Omental fat pad (tissue), 3 donors: ENCODE measurements at regions not wholly inside any gene's neighbourhood (a gene's known extent, or its start where the extent isn't known, plus 50 kb on each side); places are given as distances from the start of the nearest gene placed in this dataset.

Source experiments
- ATAC-seq: fragments of 150-250 bp; one replicate; pipeline ENCODE4 v1.9.1; 2016; ENCODE audit warnings: mild to moderate bottlenecking, moderate library complexity; ENCODE audit not compliant: low FRiP score
- DNase-seq: peaks from one replicate; pipeline ENCODE4 v3.0.0-alpha.2; 2019; ENCODE audit warnings: low spot score
- TF ChIP-seq, protein P1 (sequence below), 3 donors: fragments of 450-650 bp; IDR thresholded peaks; one replicate each; pipeline ENCODE4 v1.5.1; 2016 to 2017; ENCODE audit warnings: antibody characterized with exemption in 3 of 3, mild to moderate bottlenecking in 3 of 3, moderate library complexity in 2 of 3

GRCh38 chr4:115249808-115250207 lies 136.4 kb upstream of the NDST4 start:
- no peak for ATAC-seq
- TF ChIP-seq, protein P1, sequence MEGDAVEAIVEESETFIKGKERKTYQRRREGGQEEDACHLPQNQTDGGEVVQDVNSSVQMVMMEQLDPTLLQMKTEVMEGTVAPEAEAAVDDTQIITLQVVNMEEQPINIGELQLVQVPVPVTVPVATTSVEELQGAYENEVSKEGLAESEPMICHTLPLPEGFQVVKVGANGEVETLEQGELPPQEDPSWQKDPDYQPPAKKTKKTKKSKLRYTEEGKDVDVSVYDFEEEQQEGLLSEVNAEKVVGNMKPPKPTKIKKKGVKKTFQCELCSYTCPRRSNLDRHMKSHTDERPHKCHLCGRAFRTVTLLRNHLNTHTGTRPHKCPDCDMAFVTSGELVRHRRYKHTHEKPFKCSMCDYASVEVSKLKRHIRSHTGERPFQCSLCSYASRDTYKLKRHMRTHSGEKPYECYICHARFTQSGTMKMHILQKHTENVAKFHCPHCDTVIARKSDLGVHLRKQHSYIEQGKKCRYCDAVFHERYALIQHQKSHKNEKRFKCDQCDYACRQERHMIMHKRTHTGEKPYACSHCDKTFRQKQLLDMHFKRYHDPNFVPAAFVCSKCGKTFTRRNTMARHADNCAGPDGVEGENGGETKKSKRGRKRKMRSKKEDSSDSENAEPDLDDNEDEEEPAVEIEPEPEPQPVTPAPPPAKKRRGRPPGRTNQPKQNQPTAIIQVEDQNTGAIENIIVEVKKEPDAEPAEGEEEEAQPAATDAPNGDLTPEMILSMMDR (IDR thresholded peaks at IDR 0.05) = no peak
- no peak for DNase-seq

GRCh38 chr4:115234405-115235093 lies 121.1 kb upstream of the NDST4 start:
- ATAC-seq (no peak), DNase-seq (no peak)
- TF ChIP-seq, protein P1 (IDR thresholded peaks at IDR 0.05) = no peak

DNA sequence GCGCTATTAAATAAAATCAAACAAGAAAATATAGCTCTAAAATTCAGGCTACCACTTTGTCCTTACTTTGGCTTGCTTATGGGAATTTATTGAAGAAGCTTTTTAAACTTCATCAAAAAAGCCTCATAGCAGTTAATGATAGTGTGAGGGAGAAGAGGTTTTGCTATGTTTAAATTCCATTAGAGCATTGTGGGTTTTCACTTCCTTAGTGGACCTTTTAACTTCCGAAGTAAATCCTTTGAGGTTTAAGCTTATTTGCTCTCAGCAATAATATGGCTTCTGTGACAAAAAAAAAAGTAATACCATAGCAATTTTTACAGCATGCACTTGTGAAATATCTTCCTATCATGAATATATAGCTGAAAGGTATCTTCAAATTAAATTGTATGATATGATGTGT lies 120.2 kb upstream of the NDST4 start:
- DNase-seq (no peak), ATAC-seq (no peak)
- TF ChIP-seq, protein P1 (IDR thresholded peaks at IDR 0.05) = no peak

GRCh38 chr4:115229873-115230272 lies 116.5 kb upstream of the NDST4 start:
- no peak for DNase-seq
- no peak for ATAC-seq
- TF ChIP-seq, protein P1 (IDR thresholded peaks at IDR 0.05) = no peak

- no peak for DNase-seq
- no peak for ATAC-seq
- TF ChIP-seq, protein P1 (IDR thresholded peaks at IDR 0.05) = no peak
These were observed 115.4 kb upstream of the NDST4 start for GRCh38 chr4:115228851-115229250.

GRCh38 chr4:115222061-115222460 lies 108.6 kb upstream of the NDST4 start:
- TF ChIP-seq, protein P1 (IDR thresholded peaks at IDR 0.05) = no peak
- no peak for ATAC-seq
- DNase-seq = no peak

DNA sequence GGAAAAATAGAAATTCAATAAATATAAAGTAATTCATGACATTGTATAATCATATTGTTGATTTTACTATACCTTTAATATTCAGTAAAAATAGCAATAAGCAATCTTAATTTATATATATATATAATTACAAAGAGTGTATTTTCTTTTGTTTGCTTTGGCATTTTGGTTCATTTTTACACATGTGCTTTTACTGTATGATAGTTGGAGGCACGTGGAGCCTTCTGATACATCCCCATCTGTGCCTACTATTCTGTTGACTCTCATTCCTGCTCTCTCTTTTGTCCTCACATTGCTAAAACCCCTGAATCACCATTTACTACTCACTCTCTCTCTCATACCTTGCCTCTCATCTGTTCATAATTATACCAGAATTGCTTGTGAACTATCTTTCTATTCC lies 106.4 kb upstream of the NDST4 start:
- TF ChIP-seq, protein P1 (IDR thresholded peaks at IDR 0.05) = no peak
- no peak for DNase-seq
- no peak for ATAC-seq
